Upper lobe of left lung (tissue), 6 donors: ENCODE measurements at regions not wholly inside any gene's neighbourhood (a gene's known extent, or its start where the extent isn't known, plus 50 kb on each side); places are given as distances from the start of the nearest gene placed in this dataset.

ENCODE experiments used
- ATAC-seq, 2 donors: fragments of 200-7000 bp; cut with Tn5 transposase; one replicate each; pipeline ENCODE4 v1.9.1; 2022; ENCODE audit warnings: mild to moderate bottlenecking in 2 of 2, moderate library complexity in 2 of 2; ENCODE audit not compliant: low FRiP score in 2 of 2
- DNase-seq, 2 donors: peaks; one replicate each; pipeline ENCODE4 v3.0.0-alpha.2; 2019 to 2020
- H3K27ac ChIP-seq, 4 donors: fragments of 200-600 bp; sonication (generic); one replicate each; pipeline ENCODE4 v1.5.1; 2016 to 2019
- H3K27me3 ChIP-seq, 4 donors: fragments of 200-600 bp; sonication (generic); one replicate each; pipeline ENCODE4 v1.5.1; 2017 to 2019
- H3K36me3 ChIP-seq, 4 donors: fragments of 200-600 bp; sonication (generic); one replicate each; pipeline ENCODE4 v1.5.1; 2016 to 2019
- H3K4me1 ChIP-seq, 4 donors: fragments of 200-600 bp; sonication (generic); one replicate each; pipeline ENCODE4 v1.5.1; 2018 to 2019
- H3K4me3 ChIP-seq, 4 donors: fragments of 200-600 bp; sonication (generic); one replicate each; pipeline ENCODE4 v1.5.1; 2017 to 2019; ENCODE audit warnings: mild to moderate bottlenecking in 2 of 4, moderate library complexity in 1 of 4
- H3K9me3 ChIP-seq, 4 donors: fragments of 200-600 bp; sonication (generic); one replicate each; pipeline ENCODE4 v1.5.1; 2018 to 2019
- EP300 ChIP-seq, 4 donors: sonication (generic); formaldehyde crosslinking; IDR thresholded peaks; one replicate each; pipeline ENCODE4 v1.5.1; 2017; ENCODE audit warnings: antibody characterized with exemption in 4 of 4, control low read depth in 2 of 4
- POLR2A ChIP-seq, 4 donors: fragments of 450-650 bp; IDR thresholded peaks; one replicate each; pipeline ENCODE4 v1.5.1; 2016 to 2017; ENCODE audit warnings: antibody characterized with exemption in 4 of 4, mild to moderate bottlenecking in 2 of 4
- POLR2AphosphoS5 ChIP-seq, 2 donors: sonication (generic); formaldehyde crosslinking; IDR thresholded peaks; one replicate each; pipeline ENCODE4 v1.5.1; 2017; ENCODE audit warnings: antibody characterized with exemption in 2 of 2
- WGBS, 2 donors: methylation state at CpG; one replicate each; pipeline ENCODE4 v1.1.5; 2017 to 2018; 5-methylcytosine and 5-hydroxymethylcytosine counted together
- TF ChIP-seq, protein P1 (sequence below), 6 experiments: fragments of 450-650 bp in 4 of 6; fragments of 200-600 bp in 2 of 6; sonication (generic) in 2 of 6; IDR thresholded peaks; one replicate each; pipeline ENCODE4 v1.5.1; 2016 to 2019; ENCODE audit warnings: antibody characterized with exemption in 6 of 6
- donor health status: DM: no; HTN: no; CAD: no; lungs with moderate emphysema.
- donor health status: DM: no; HTN: yes; CAD: no; lungs with severe emphysema.

DNA sequence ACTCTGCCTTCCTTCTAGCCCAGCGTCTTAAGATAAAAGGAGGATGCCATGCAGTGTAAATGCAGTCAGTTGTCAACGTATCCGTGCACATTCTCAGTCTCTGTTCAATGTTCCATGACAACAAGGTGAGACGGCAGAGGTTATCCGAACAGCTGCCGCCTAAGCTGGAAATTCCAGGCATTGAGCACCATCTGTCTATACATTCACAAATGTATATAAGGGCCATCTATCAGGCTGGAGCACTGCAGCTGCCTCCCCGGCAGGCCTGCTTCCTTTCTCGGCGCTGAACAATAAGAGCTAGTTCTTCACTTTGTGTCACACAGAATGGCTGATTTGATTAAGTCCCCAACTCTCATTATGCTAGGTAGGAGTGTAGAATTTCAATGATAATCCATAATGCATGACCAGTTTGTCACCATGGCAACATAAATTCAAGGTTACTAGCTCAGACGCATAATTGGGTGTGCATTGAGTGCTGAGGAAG is 282.2 kb upstream of the SOX11 start:
- DNase-seq (no peak), ATAC-seq (no peak)
- Histone ChIP-seq H3K4me1 (no peaks in the 10 kb centered on the region), H3K36me3 (no peaks in the 10 kb centered on the region), H3K27ac (no peak overlapping the region), H3K4me3 (no peak overlapping the region), H3K9me3 (no peaks in the 10 kb centered on the region), H3K27me3 (no peaks in the 10 kb centered on the region)
- TF ChIP-seq POLR2AphosphoS5 (IDR thresholded peaks at IDR 0.05) = no peak
- no peak for TF ChIP-seq POLR2A (IDR thresholded peaks at IDR 0.05)
- no peak for TF ChIP-seq EP300 (IDR thresholded peaks at IDR 0.05)
- TF ChIP-seq, protein P1, sequence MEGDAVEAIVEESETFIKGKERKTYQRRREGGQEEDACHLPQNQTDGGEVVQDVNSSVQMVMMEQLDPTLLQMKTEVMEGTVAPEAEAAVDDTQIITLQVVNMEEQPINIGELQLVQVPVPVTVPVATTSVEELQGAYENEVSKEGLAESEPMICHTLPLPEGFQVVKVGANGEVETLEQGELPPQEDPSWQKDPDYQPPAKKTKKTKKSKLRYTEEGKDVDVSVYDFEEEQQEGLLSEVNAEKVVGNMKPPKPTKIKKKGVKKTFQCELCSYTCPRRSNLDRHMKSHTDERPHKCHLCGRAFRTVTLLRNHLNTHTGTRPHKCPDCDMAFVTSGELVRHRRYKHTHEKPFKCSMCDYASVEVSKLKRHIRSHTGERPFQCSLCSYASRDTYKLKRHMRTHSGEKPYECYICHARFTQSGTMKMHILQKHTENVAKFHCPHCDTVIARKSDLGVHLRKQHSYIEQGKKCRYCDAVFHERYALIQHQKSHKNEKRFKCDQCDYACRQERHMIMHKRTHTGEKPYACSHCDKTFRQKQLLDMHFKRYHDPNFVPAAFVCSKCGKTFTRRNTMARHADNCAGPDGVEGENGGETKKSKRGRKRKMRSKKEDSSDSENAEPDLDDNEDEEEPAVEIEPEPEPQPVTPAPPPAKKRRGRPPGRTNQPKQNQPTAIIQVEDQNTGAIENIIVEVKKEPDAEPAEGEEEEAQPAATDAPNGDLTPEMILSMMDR (IDR thresholded peaks at IDR 0.05) = no peak
- 68 to 71% methylated on average over 10 of the region's 10 CpGs for WGBS, 2 donors

DNA sequence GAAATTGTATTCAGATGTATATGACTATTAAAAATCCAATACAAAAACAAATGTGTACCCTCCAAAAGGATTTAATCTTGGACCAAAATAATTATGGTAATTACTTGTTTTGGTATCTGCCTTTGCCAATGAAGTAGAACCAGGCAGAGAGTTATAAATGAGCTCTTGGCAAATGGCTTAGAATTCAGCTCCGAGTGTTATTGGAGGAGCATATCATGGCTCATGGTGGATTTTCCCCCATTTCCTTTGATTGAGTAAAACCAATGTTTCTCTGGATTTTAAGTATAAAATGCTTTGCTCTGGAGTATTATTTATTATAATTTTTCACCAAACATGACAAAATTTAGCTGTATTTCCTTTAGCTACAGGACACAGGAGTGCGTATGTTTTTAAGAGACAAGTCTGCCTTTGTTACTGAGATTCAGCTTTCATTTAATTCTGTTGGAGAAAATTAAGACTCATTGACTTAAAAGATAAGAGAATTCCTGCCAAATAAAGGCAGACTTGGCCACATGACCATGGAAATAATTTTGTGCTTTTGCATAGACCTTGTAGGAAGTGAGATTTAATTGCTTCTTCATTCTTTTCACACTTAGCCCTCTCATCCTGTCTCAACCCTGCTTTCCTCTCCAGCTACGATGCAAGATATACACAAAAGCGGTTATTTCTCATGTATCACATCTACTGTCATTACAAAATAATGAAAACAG is 281.0 kb upstream of the SOX11 start:
- Histone ChIP-seq H3K27me3 (no peaks in the 10 kb centered on the region), H3K36me3 (no peaks in the 10 kb centered on the region), H3K4me1 (no peaks in the 10 kb centered on the region), H3K27ac (no peak overlapping the region), H3K4me3 (no peak overlapping the region), H3K9me3 (no peaks in the 10 kb centered on the region)
- ATAC-seq (no peak), DNase-seq (no peak)
- TF ChIP-seq POLR2AphosphoS5 (IDR thresholded peaks at IDR 0.05) = no peak
- TF ChIP-seq, protein P1 (IDR thresholded peaks at IDR 0.05) = no peak
- no peak for TF ChIP-seq POLR2A (IDR thresholded peaks at IDR 0.05)
- TF ChIP-seq EP300 (IDR thresholded peaks at IDR 0.05) = no peak
- WGBS, 2 donors = 79 to 86% methylated on average over 4 of the region's 4 CpGs

DNA sequence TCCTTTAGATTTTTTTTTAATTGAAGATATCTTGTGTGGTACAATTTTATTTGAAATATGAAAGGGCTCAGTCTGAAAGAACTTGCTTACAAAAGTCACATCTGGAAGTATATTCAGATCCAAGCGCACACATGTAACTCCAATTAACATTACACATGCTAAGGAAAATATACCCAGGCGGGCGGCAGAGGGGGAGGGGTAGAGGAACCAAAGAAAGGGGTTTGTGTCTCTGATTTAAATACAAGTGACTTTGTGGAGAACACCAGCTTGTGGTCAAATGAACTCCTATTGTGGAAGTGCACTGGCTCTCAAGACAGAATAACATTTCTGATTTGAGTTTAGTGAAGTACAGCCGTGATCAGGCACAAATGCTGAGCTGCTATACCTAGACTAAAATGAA is 280.2 kb upstream of the SOX11 start:
- Histone ChIP-seq H3K36me3 (no peaks in the 10 kb centered on the region), H3K4me1 (no peaks in the 10 kb centered on the region), H3K27me3 (no peaks in the 10 kb centered on the region), H3K9me3 (no peaks in the 10 kb centered on the region), H3K27ac (no peak overlapping the region), H3K4me3 (no peak overlapping the region)
- no peak for TF ChIP-seq POLR2A (IDR thresholded peaks at IDR 0.05)
- TF ChIP-seq, protein P1 (IDR thresholded peaks at IDR 0.05) = no peak
- TF ChIP-seq EP300 (IDR thresholded peaks at IDR 0.05) = no peak
- no peak for TF ChIP-seq POLR2AphosphoS5 (IDR thresholded peaks at IDR 0.05)
- no peak for ATAC-seq
- no peak for DNase-seq
- 89 to 90% methylated on average over 4 of the region's 4 CpGs for WGBS, 2 donors

DNA sequence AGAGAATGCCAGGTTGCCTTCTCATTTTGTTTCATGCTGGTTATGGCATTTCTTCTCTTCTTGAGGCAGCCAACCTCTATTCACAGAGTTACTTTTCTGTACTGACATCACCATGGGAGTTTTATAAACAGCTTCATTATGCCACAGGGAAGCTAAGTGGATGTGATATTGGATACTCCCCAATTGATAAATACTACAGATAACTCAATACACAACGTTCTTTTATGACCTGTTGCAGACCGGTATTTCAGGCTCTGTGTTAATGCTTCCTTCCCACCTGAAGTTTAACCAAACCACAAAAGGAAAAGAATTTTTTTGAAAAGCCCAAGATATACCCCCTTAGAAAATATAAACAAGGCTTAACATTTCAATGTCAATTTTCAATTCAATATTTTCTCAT is 258.3 kb upstream of the SOX11 start:
- no peak overlapping the region for H3K4me3 ChIP-seq
- DNase-seq (no peak), ATAC-seq (no peak)
- TF ChIP-seq EP300 (IDR thresholded peaks at IDR 0.05) (no peak), POLR2AphosphoS5 (IDR thresholded peaks at IDR 0.05) (no peak), POLR2A (IDR thresholded peaks at IDR 0.05) (no peak)
- TF ChIP-seq, protein P1 (IDR thresholded peaks at IDR 0.05) = no peak
- whole genome bisulfite sequencing, 2 donors = 40 to 45% methylated on average over 2 of the region's 2 CpGs
- no peaks in the 10 kb centered on the region for H3K27me3 ChIP-seq
- no peak overlapping the region for H3K27ac ChIP-seq
- no peaks in the 10 kb centered on the region for H3K36me3 ChIP-seq
- H3K9me3 ChIP-seq = no peaks in the 10 kb centered on the region
- no peaks in the 10 kb centered on the region for H3K4me1 ChIP-seq

DNA sequence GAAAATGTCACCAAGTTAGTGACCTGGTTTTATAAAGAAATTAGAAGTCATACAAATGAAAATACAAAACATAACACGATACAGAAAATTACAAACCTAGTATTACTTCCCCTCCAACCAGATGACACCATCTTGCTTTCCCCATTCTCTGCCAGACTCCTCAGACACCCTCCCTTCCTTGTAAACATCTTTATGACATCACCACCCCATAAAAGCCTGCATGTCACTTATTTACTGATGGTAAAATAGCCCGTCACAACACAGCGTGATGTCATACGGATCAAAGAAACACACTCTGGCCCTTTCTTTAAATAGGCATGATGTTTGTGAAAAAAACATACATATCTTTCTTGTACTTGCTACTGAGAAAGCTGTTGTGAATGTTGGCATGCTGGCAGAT is 254.8 kb upstream of the SOX11 start:
- Histone ChIP-seq H3K27me3 (no peaks in the 10 kb centered on the region), H3K9me3 (no peaks in the 10 kb centered on the region), H3K27ac (no peak overlapping the region), H3K4me1 (no peaks in the 10 kb centered on the region), H3K36me3 (no peaks in the 10 kb centered on the region), H3K4me3 (no peak overlapping the region)
- no peak for TF ChIP-seq EP300 (IDR thresholded peaks at IDR 0.05)
- TF ChIP-seq POLR2AphosphoS5 (IDR thresholded peaks at IDR 0.05) = no peak
- TF ChIP-seq, protein P1 (IDR thresholded peaks at IDR 0.05) = no peak
- no peak for TF ChIP-seq POLR2A (IDR thresholded peaks at IDR 0.05)
- DNase-seq = no peak
- no peak for ATAC-seq
- WGBS, 2 donors = 87 to 90% methylated on average over 4 of the region's 4 CpGs
